ENCODE measurements at regions not wholly inside any gene's neighbourhood (a gene's known extent, or its start where the extent isn't known, plus 50 kb on each side); places are given as distances from the start of the nearest gene placed in this dataset.
A peak's percentile ranks its signal among the peaks of the same experiment; 100 is the strongest.
"Not testable (repeated sequence)": the region's sequence is repeated elsewhere in the genome, so short reads cannot be mapped to it uniquely, and the experiment has no call there.

GRCh38 chr1:149200567-149200966 is 97.2 kb upstream of the NBPF9 start:
- H3K9me3 ChIP-seq (ENCODE audit: control insufficient read depth in 2 of 3, insufficient read depth in 1 of 3, low read length in 3 of 3); H3K9ac ChIP-seq (ENCODE audit: low read length in 3 of 3); H3K36me3 ChIP-seq (ENCODE audit: control insufficient read depth in 2 of 3, insufficient read depth in 3 of 3, low read length in 3 of 3); H3K27ac ChIP-seq (ENCODE audit: low read depth in 2 of 2, low read length in 2 of 2); DNase-seq; intact Hi-C loops (cut with DNase I); H3K4me1 ChIP-seq (ENCODE audit: control insufficient read depth in 2 of 3, insufficient read depth in 2 of 3, low read depth in 1 of 3, low read length in 3 of 3); H3K27me3 ChIP-seq (ENCODE audit: control insufficient read depth, insufficient read depth, low read length); FAIRE-seq; H3K4me3 ChIP-seq (ENCODE audit: low read length in 3 of 3): not testable (repeated sequence)

- H3K27me3 ChIP-seq (ENCODE audit: control insufficient read depth, insufficient read depth, low read length); H3K27ac ChIP-seq (ENCODE audit: low read depth in 2 of 2, low read length in 2 of 2); FAIRE-seq; intact Hi-C loops (cut with DNase I); H3K9ac ChIP-seq (ENCODE audit: low read length in 3 of 3); H3K4me3 ChIP-seq (ENCODE audit: low read length in 3 of 3); DNase-seq; H3K36me3 ChIP-seq (ENCODE audit: control insufficient read depth in 2 of 3, insufficient read depth in 3 of 3, low read length in 3 of 3); H3K9me3 ChIP-seq (ENCODE audit: control insufficient read depth in 2 of 3, insufficient read depth in 1 of 3, low read length in 3 of 3); H3K4me1 ChIP-seq (ENCODE audit: control insufficient read depth in 2 of 3, insufficient read depth in 2 of 3, low read depth in 1 of 3, low read length in 3 of 3): not testable (repeated sequence)
Measured at GRCh38 chr1:149202283-149202682, 98.9 kb upstream of the NBPF9 start.

- H3K9ac ChIP-seq (ENCODE audit: low read length in 3 of 3); intact Hi-C loops (cut with DNase I); H3K27ac ChIP-seq (ENCODE audit: low read depth in 2 of 2, low read length in 2 of 2); H3K4me1 ChIP-seq (ENCODE audit: control insufficient read depth in 2 of 3, insufficient read depth in 2 of 3, low read depth in 1 of 3, low read length in 3 of 3); H3K36me3 ChIP-seq (ENCODE audit: control insufficient read depth in 2 of 3, insufficient read depth in 3 of 3, low read length in 3 of 3); H3K4me3 ChIP-seq (ENCODE audit: low read length in 3 of 3); FAIRE-seq; DNase-seq; H3K27me3 ChIP-seq (ENCODE audit: control insufficient read depth, insufficient read depth, low read length); H3K9me3 ChIP-seq (ENCODE audit: control insufficient read depth in 2 of 3, insufficient read depth in 1 of 3, low read length in 3 of 3): not testable (repeated sequence)
Measured at GRCh38 chr1:149204396-149204795, 101.0 kb upstream of the NBPF9 start.

GRCh38 chr1:149208836-149209235 is 105.5 kb upstream of the NBPF9 start:
- H3K4me1 ChIP-seq (ENCODE audit: control insufficient read depth in 2 of 3, insufficient read depth in 2 of 3, low read depth in 1 of 3, low read length in 3 of 3); H3K9ac ChIP-seq (ENCODE audit: low read length in 3 of 3); H3K4me3 ChIP-seq (ENCODE audit: low read length in 3 of 3); FAIRE-seq; H3K27me3 ChIP-seq (ENCODE audit: control insufficient read depth, insufficient read depth, low read length); intact Hi-C loops (cut with DNase I); H3K36me3 ChIP-seq (ENCODE audit: control insufficient read depth in 2 of 3, insufficient read depth in 3 of 3, low read length in 3 of 3); H3K9me3 ChIP-seq (ENCODE audit: control insufficient read depth in 2 of 3, insufficient read depth in 1 of 3, low read length in 3 of 3); H3K27ac ChIP-seq (ENCODE audit: low read depth in 2 of 2, low read length in 2 of 2); DNase-seq: not testable (repeated sequence)

- H3K4me1 ChIP-seq (ENCODE audit: control insufficient read depth in 2 of 3, insufficient read depth in 2 of 3, low read depth in 1 of 3, low read length in 3 of 3); DNase-seq; H3K27me3 ChIP-seq (ENCODE audit: control insufficient read depth, insufficient read depth, low read length); H3K36me3 ChIP-seq (ENCODE audit: control insufficient read depth in 2 of 3, insufficient read depth in 3 of 3, low read length in 3 of 3); H3K27ac ChIP-seq (ENCODE audit: low read depth in 2 of 2, low read length in 2 of 2); intact Hi-C loops (cut with DNase I); H3K9me3 ChIP-seq (ENCODE audit: control insufficient read depth in 2 of 3, insufficient read depth in 1 of 3, low read length in 3 of 3); H3K4me3 ChIP-seq (ENCODE audit: low read length in 3 of 3); H3K9ac ChIP-seq (ENCODE audit: low read length in 3 of 3); FAIRE-seq: not testable (repeated sequence)
Measured at GRCh38 chr1:149211757-149212420, 108.5 kb upstream of the NBPF9 start.

GRCh38 chr1:149212946-149213345 is 109.6 kb upstream of the NBPF9 start:
- H3K27me3 ChIP-seq (ENCODE audit: control insufficient read depth, insufficient read depth, low read length); H3K9ac ChIP-seq (ENCODE audit: low read length in 3 of 3); H3K4me1 ChIP-seq (ENCODE audit: control insufficient read depth in 2 of 3, insufficient read depth in 2 of 3, low read depth in 1 of 3, low read length in 3 of 3); FAIRE-seq; intact Hi-C loops (cut with DNase I); H3K4me3 ChIP-seq (ENCODE audit: low read length in 3 of 3); H3K36me3 ChIP-seq (ENCODE audit: control insufficient read depth in 2 of 3, insufficient read depth in 3 of 3, low read length in 3 of 3); DNase-seq; H3K9me3 ChIP-seq (ENCODE audit: control insufficient read depth in 2 of 3, insufficient read depth in 1 of 3, low read length in 3 of 3); H3K27ac ChIP-seq (ENCODE audit: low read depth in 2 of 2, low read length in 2 of 2): not testable (repeated sequence)

- intact Hi-C loops (cut with DNase I); H3K9ac ChIP-seq (ENCODE audit: low read length in 3 of 3); H3K27me3 ChIP-seq (ENCODE audit: control insufficient read depth, insufficient read depth, low read length); H3K36me3 ChIP-seq (ENCODE audit: control insufficient read depth in 2 of 3, insufficient read depth in 3 of 3, low read length in 3 of 3); H3K9me3 ChIP-seq (ENCODE audit: control insufficient read depth in 2 of 3, insufficient read depth in 1 of 3, low read length in 3 of 3); DNase-seq; H3K4me3 ChIP-seq (ENCODE audit: low read length in 3 of 3); FAIRE-seq; H3K4me1 ChIP-seq (ENCODE audit: control insufficient read depth in 2 of 3, insufficient read depth in 2 of 3, low read depth in 1 of 3, low read length in 3 of 3); H3K27ac ChIP-seq (ENCODE audit: low read depth in 2 of 2, low read length in 2 of 2): not testable (repeated sequence)
Measured at GRCh38 chr1:149213673-149214072, 110.3 kb upstream of the NBPF9 start.

GRCh38 chr1:149218080-149218988 is 115.0 kb upstream of the NBPF9 start:
- intact Hi-C loops (cut with DNase I); H3K36me3 ChIP-seq (ENCODE audit: control insufficient read depth in 2 of 3, insufficient read depth in 3 of 3, low read length in 3 of 3): not testable (repeated sequence)
- DNase-seq = peak in 1 of 5 donors; percentile 7

More at GRCh38 chr1:149218080-149218988, 115.0 kb upstream of the NBPF9 start:
- H3K4me1 ChIP-seq (ENCODE audit: control insufficient read depth in 2 of 3, insufficient read depth in 2 of 3, low read depth in 1 of 3, low read length in 3 of 3); FAIRE-seq; H3K9me3 ChIP-seq (ENCODE audit: control insufficient read depth in 2 of 3, insufficient read depth in 1 of 3, low read length in 3 of 3); H3K4me3 ChIP-seq (ENCODE audit: low read length in 3 of 3); H3K27ac ChIP-seq (ENCODE audit: low read depth in 2 of 2, low read length in 2 of 2); H3K9ac ChIP-seq (ENCODE audit: low read length in 3 of 3); H3K27me3 ChIP-seq (ENCODE audit: control insufficient read depth, insufficient read depth, low read length): not testable (repeated sequence)
